ENCODE measurements at regions not wholly inside any gene's neighbourhood (a gene's known extent, or its start where the extent isn't known, plus 50 kb on each side); places are given as distances from the start of the nearest gene placed in this dataset.

DNA sequence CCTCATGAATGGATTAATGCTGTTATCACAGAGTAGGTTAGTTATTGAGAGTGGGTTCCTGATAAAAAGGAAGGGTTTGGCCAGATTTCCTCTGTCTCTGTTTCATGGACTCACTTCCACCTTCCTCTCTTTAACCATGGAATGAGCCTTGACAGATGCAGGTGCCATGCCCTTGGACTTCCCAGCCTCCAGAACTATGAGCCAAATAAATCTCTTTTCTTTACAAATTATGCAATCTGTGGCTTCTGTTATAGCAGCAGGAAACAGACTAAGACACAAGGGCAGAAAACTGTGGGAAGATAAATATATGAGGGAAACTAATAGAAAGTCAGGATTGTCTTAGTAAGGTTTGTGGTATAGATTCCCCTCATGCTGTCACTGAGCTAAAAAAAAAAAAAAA lies 106.5 kb downstream of the QRSL1 start:
- Histone ChIP-seq H3K27me3 (ENCODE audit: low read length) (no peaks in the 10 kb centered on the region), H3K27ac (ENCODE audit: low read depth, low read length) (peak overlapping the region; percentile 45; the same call in 1 of the 2 replicates), H4K20me1 (ENCODE audit: low read depth, low read length) (no peaks in the 10 kb centered on the region), H3K9ac (ENCODE audit: low read length) (peak overlapping the region; percentile 14; the same call in 1 of the 2 replicates), H2AFZ (ENCODE audit: low read depth, low read length, severe bottlenecking) (no peak overlapping the region), H3K4me2 (ENCODE audit: low read depth, low read length, poor library complexity, severe bottlenecking) (peak overlapping the region; percentile 59), H3F3A (ENCODE audit: insufficient read depth) (no peaks in the 10 kb centered on the region), H3K4me3 (ENCODE audit: insufficient read depth, low read length, poor library complexity, severe bottlenecking) (no peak overlapping the region), H3K9me3 (ENCODE audit: insufficient read depth, low read length) (no peaks in the 10 kb centered on the region), H3K36me3 (ENCODE audit: low read length) (no peaks in the 10 kb centered on the region), H3K79me2 (ENCODE audit: insufficient read depth, low read length) (no peaks in the 10 kb centered on the region), H3K9me2 (replicated peaks; ENCODE audit: insufficient read depth, low read length) (no peaks in the 10 kb centered on the region)
- TF ChIP-seq, protein P1, sequence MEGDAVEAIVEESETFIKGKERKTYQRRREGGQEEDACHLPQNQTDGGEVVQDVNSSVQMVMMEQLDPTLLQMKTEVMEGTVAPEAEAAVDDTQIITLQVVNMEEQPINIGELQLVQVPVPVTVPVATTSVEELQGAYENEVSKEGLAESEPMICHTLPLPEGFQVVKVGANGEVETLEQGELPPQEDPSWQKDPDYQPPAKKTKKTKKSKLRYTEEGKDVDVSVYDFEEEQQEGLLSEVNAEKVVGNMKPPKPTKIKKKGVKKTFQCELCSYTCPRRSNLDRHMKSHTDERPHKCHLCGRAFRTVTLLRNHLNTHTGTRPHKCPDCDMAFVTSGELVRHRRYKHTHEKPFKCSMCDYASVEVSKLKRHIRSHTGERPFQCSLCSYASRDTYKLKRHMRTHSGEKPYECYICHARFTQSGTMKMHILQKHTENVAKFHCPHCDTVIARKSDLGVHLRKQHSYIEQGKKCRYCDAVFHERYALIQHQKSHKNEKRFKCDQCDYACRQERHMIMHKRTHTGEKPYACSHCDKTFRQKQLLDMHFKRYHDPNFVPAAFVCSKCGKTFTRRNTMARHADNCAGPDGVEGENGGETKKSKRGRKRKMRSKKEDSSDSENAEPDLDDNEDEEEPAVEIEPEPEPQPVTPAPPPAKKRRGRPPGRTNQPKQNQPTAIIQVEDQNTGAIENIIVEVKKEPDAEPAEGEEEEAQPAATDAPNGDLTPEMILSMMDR (IDR thresholded peaks at IDR 0.05; ENCODE audit: insufficient read depth, low read length, poor library complexity, severe bottlenecking) = no peak
- TF ChIP-seq EZH2phosphoT487 (conservative IDR thresholded peaks at IDR 0.05; ENCODE audit: low read length) = no peak

- no peak overlapping the region for H3K4me3 ChIP-seq (ENCODE audit: insufficient read depth, low read length, poor library complexity, severe bottlenecking)
- H3K4me2 ChIP-seq (ENCODE audit: low read depth, low read length, poor library complexity, severe bottlenecking) = peak overlapping the region; percentile 59
- TF ChIP-seq EZH2phosphoT487 (conservative IDR thresholded peaks at IDR 0.05; ENCODE audit: low read length) = no peak
- TF ChIP-seq, protein P1 (IDR thresholded peaks at IDR 0.05; ENCODE audit: insufficient read depth, low read length, poor library complexity, severe bottlenecking) = no peak
- 0 out of 2 replicates have a peak, but pooled peaks cover 6% of the 10 kb centered on the region for H3F3A ChIP-seq (ENCODE audit: insufficient read depth)
- H3K79me2 ChIP-seq (ENCODE audit: insufficient read depth, low read length) = no peaks in the 10 kb centered on the region
- H4K20me1 ChIP-seq (ENCODE audit: low read depth, low read length) = no peaks in the 10 kb centered on the region
- H3K36me3 ChIP-seq (ENCODE audit: low read length) = no peaks in the 10 kb centered on the region
- H3K9me2 ChIP-seq (replicated peaks; ENCODE audit: insufficient read depth, low read length) = no peaks in the 10 kb centered on the region
- no peaks in the 10 kb centered on the region for H3K9me3 ChIP-seq (ENCODE audit: insufficient read depth, low read length)
- H3K27me3 ChIP-seq (ENCODE audit: low read length) = no peaks in the 10 kb centered on the region
- no peak overlapping the region for H2AFZ ChIP-seq (ENCODE audit: low read depth, low read length, severe bottlenecking)
- peak overlapping the region; percentile 14; the same call in 1 of the 2 replicates for H3K9ac ChIP-seq (ENCODE audit: low read length)
- peak overlapping the region; percentile 45 for H3K27ac ChIP-seq (ENCODE audit: low read depth, low read length)
Observed at GRCh38 chr6:106735136-106735633, 105.8 kb downstream of the QRSL1 start.

GRCh38 chr6:106733386-106733785 lies 104.0 kb downstream of the QRSL1 start:
- Histone ChIP-seq H3K9me2 (replicated peaks; ENCODE audit: insufficient read depth, low read length) (no peaks in the 10 kb centered on the region), H3K4me3 (ENCODE audit: insufficient read depth, low read length, poor library complexity, severe bottlenecking) (no peak overlapping the region), H3K9me3 (ENCODE audit: insufficient read depth, low read length) (no peaks in the 10 kb centered on the region), H3F3A (ENCODE audit: insufficient read depth) (peaks cover 18% of the 10 kb centered on the region), H3K27me3 (ENCODE audit: low read length) (no peaks in the 10 kb centered on the region), H3K36me3 (ENCODE audit: low read length) (no peaks in the 10 kb centered on the region), H2AFZ (ENCODE audit: low read depth, low read length, severe bottlenecking) (no peak overlapping the region), H3K4me2 (ENCODE audit: low read depth, low read length, poor library complexity, severe bottlenecking) (peak overlapping the region; percentile 50), H3K9ac (ENCODE audit: low read length) (no peak overlapping the region), H4K20me1 (ENCODE audit: low read depth, low read length) (no peaks in the 10 kb centered on the region), H3K27ac (ENCODE audit: low read depth, low read length) (peak overlapping the region; percentile 16; the same call in 1 of the 2 replicates), H3K79me2 (ENCODE audit: insufficient read depth, low read length) (no peaks in the 10 kb centered on the region)
- TF ChIP-seq EZH2phosphoT487 (conservative IDR thresholded peaks at IDR 0.05; ENCODE audit: low read length) = no peak
- TF ChIP-seq, protein P1 (IDR thresholded peaks at IDR 0.05; ENCODE audit: insufficient read depth, low read length, poor library complexity, severe bottlenecking) = no peak

Measured in SU-DHL-6 (cell line).